ENCODE measurements at regions not wholly inside any gene's neighbourhood (a gene's known extent, or its start where the extent isn't known, plus 50 kb on each side); places are given as distances from the start of the nearest gene placed in this dataset.

DNA sequence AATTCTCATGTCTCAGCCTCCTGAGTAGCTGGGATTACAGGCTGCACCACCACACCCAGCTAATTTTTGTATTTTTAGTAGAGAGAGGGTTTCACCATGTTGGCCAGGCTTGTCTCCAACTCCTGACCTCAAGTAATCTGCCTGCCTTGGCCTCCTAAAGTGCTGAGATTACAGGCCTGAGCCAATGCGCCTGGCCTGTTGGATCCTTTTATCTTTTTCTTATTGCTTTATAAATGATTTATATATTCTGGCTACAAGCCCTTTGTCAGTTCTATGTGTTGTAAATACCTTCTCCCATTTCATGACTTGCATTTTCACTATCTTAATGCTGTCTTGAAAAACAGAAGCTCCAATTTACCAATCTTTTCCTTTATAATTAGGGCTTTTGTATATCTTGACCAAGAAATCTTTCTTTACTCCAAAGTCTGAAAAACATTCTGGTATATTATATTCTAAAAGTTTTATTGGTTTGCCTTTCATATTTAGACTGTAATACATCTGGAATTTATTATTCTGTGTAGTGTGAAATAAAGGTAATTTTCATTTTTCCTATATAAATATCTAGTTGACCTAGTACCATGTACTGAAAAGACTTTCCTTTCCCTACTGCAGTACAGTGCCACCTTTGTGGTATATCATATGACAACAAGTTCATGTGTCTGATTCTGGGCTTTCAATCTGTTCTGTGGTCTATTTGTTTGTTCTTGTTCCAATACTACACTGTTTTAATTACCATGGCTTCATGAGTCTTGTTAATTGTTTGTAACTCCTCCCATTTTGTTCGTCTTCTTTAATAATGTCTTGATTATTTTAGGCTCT is 52.9 kb upstream of the RNU6-1 start:
- DNase-seq (ENCODE audit: low spot score), result no peak

DNA sequence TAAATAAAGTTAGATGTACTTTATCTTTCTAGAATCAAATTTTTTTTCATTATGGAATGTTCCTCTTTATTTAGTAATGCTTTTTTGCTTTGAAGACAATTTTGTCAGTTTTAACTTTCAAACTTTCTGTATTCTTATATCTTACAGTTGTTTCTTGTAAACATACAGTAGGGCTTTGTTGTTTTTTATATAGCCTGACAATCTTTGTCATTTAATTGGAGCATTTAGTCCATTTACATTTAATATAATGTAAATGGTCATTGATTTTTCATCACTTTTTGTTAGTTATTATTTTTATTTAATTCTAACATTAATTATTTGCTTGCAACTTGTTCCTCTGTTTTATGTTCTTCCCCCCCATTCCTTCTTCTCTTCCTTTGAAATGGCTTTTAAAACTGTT is 55.4 kb upstream of the RNU6-1 start:
- no peak for DNase-seq (ENCODE audit: low spot score)

DNA sequence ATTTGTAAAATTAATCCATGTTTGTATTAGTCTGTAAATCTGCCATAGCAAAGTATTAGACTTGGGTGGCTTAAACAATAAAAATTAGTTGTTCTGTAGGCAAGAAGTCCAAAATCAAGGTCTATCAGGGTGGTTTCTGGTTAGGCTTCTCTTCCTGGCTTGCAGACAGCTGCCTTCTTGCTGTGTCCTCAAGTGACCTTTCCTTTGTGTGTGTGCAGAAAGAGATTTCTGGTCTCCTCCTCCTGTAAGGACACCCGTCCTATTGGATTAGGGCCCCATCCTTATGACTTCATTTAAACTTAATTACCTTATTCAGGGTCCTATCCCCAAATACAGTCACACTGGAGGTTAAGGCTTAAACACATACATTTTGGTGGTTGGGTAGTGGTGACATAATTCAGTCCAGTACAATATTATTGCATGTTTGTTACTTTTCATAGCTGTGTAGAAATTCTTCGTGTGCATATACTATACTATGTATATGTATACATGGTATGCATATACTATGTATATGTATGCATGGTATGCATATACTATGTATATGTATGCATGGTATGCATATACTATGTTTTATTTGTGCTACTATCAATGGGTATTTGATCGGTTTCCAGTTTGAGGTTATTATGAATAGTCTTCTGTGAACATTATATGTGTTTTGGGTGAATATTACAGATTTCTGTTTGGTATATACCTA is 57.9 kb upstream of the RNU6-1 start:
- no peak for DNase-seq (ENCODE audit: low spot score)

DNA sequence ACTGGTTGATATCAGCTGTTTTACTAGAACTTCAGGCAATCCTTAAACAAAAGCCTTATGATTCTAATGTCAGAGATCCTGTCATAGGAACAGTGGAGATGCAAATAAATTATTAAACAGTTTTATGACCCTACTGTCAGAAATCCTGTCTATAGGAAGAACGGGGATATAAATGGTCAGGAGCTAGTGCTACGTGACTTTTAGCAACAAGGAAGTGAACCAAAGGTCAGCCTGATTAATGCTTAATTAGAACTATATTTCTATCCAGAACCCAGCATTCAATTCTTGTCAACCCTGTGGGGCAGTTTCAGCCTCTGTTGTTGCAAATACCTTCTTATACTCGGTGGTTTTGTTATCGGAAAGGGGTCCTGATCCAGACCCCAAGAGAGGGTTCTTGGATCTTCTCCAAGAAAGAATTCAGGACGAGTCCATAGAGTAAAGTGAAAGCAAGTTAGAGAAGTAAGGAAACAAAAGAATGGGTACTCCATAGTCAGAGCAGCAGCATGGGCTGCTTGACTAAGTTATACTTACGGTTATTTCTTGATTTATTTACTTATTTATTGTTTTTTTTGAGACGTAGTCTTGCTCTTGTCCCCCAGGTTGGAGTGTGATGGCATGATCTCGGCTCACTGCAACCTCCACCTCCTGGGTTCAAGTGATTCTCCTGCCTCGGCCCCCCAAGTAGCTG is 59.9 kb upstream of the RNU6-1 start:
- no peak for DNase-seq (ENCODE audit: low spot score)

DNA sequence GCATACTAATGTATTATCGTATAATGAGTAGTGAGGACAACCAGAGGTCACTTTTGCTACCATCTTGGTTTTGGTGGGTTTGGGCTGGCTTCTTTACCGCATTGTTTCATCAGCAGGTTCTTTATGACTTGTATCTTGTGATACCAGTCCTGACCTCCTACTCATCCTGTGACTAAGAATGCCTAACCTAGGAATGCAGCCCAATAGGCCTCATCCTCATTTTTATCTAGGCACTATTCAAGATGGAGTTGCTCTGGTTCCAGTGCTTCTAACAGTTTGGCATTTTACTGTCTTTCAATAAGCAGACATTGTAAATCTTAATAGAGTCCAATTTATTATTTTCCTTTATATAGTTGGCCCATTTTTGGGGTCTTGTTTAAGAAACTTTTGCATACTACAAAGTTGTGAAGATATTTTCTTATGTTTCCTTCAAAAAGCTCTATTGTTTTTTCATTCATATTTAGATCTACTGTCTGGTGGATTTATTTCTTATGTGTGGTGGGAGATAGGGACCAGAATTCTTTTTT is 60.8 kb upstream of the RNU6-1 start:
- no peak for DNase-seq (ENCODE audit: low spot score)

DNA sequence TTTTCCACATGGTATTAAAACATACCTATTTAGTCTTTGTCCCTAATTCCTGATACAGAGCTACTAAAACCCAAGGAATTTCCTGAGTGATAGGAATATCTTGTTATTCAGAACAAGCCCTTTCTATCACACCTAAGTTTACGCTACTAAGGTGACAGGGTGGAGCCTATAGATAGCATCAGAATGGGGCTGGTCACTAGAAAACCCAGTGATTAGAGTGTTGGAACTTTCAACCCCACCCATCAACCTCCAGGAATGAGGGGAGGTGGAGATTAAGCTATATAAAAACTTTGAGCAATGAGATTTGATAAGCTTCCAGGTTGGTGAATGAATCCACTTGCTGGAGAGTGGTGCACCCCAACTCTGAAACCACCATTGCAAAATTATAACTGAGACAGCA is 62.1 kb upstream of the RNU6-1 start:
- DNase-seq (ENCODE audit: low spot score), result no peak

DNA sequence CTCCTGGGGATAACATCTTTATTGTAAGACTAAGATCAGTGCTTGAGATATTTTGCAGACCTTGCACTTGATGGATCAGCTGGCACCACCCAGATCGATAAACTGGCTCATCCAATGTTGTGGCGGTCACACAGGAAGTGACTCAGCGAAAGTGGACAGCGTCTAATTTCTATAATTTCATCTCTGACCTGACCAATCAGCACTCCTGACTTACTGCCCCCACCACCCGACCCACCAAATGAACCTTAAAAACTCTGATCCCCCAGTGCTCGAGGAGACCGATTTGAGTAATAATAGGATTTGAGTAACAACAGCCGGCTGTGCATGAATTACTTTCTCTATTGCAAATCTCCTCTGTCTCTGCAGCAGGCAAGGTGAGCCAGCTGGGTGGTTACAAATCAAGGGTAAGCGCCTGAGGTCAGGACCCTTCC is 62.7 kb upstream of the RNU6-1 start:
- no peak for DNase-seq (ENCODE audit: low spot score)

DNA sequence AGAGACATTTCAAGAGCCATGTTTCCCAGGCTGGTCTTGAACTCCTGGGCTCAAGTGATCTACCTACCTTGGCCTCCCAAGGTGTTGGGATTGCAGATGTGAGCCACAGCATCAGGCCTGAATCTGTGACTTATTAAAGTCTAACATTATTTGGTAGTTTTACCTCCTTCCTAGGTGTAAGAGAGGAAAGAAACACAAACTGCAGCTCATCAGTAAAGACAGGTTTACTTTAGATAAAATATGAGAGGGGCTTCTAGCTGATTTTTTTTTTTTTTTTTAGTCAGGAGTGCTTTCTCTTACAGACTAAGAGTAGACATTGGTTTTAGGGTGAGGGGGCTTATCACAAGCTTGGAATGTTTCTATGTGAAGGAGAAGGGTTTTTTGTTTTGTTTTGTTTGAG is 63.9 kb upstream of the RNU6-1 start:
- no peak for DNase-seq (ENCODE audit: low spot score)

DNA sequence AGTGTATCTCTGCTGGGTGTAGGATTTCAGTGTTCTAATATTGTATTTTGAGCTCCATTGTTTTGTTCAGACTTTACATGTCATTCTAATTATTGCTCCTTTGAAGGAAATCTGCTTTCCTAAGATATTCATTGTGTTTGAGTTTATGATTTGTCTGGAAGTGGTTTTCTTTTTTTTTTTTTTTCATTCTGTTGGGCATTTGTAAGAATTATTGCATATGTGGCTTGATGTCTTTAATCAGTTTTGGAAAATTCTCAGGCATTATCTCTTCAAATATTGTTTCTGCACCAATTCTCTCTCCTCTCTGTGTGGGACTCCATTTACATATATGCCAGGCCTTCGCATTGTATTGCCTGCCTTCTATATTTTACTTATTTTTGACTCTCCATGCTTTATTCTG is 65.8 kb upstream of the RNU6-1 start:
- no peak for DNase-seq (ENCODE audit: low spot score)

DNA sequence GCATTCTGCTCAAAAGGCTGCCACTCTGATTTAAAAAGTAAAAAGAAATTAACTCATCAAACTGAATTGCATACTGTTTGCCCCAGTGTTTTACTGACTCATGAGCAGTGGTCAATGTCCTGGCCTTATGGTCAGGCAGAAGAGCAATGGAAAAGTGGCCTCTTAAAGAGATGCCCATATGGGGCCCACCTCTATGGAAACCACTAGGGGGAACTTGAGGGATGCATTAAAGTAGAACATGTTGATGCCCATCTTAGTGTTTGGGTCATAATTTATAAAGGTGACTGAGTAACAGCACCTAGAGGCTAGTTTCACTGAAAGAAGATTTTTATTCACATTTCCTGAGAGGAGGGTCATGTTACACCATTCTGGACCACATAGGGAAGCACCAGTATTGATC is 66.5 kb upstream of the RNU6-1 start:
- DNase-seq (ENCODE audit: low spot score), result no peak

DNA sequence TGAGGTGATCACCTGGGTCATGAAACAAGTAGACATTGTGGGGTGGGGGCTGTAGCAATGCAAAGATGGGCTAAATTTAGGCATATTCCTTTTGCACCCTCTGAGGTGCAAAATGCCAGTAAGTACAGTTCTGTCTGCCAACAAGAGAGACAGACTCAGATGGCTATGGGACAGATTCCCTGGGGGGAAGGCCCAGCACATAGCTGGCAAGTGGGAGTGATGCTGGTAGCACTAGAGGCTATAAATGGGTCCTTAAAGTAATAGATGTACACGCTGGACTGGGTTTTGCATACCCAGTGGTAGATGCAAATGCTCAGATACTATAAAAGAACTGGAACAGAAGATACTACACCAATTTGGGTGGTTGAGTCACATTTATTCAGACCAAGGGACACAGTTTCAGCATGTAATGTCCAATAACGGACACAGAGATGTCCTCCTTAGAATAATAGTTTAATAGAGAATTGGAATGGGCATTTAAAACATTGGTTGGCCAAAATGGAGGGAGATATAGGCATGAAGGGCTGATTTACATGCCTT is 67.4 kb upstream of the RNU6-1 start:
- DNase-seq (ENCODE audit: low spot score), result no peak

DNA sequence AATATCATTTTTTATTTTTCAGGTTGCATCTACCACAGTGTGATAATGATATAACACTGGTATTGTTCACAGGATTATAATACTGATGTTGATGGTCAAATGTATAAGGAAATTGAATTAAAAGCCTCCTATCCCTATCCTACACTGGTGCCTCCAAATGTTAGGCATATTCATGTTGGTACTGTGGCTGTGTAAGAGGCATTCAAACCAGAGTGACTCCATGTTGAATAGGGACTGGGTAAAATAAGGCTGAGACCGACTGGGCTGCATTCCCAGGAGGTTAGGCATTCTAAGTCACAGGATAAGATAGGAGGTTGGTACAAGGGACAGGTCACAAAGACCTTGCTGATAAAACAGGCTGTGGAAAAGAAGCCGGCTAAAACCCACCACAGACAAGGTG is 68.9 kb upstream of the RNU6-1 start:
- DNase-seq (ENCODE audit: low spot score), result no peak

DNA sequence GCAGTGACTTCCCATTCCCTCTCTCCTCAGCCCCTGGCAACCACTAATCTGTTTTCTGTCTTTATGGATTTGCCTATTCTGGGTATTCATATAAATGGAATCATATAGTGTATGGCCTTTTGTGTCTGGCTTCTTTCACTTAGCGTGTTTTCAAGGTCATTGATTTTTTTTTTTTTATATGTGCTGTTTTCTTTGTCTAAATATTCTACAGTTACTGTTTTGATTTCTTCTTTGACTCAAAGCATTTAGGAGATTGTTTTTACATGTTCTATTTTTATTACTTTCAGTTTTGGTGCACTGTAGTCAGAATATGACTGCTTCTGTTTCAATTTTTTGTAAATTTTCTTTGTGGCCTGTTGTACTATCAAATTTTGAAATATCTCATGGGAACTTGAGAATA is 71.9 kb upstream of the RNU6-1 start:
- DNase-seq (ENCODE audit: low spot score), result no peak

DNA sequence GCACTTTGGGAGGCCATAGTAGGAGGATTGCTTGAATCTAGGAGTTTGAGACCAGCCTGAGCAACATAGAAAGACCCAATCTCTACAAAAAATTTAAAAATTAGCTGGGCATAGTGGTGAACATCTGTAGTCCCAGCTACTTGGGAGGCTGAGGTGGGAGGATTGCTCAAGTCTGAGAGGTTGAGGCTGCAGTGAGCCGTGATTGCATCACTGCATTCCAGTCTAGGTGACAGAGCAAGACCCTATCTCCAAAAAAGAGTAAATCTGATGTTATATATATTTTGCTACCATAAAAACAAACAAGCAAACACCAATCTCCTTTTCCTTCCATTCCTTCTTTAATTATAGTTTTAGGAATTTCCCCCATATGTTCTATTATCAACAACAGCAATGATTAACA is 74.2 kb upstream of the RNU6-1 start:
- no peak for DNase-seq (ENCODE audit: low spot score)

DNA sequence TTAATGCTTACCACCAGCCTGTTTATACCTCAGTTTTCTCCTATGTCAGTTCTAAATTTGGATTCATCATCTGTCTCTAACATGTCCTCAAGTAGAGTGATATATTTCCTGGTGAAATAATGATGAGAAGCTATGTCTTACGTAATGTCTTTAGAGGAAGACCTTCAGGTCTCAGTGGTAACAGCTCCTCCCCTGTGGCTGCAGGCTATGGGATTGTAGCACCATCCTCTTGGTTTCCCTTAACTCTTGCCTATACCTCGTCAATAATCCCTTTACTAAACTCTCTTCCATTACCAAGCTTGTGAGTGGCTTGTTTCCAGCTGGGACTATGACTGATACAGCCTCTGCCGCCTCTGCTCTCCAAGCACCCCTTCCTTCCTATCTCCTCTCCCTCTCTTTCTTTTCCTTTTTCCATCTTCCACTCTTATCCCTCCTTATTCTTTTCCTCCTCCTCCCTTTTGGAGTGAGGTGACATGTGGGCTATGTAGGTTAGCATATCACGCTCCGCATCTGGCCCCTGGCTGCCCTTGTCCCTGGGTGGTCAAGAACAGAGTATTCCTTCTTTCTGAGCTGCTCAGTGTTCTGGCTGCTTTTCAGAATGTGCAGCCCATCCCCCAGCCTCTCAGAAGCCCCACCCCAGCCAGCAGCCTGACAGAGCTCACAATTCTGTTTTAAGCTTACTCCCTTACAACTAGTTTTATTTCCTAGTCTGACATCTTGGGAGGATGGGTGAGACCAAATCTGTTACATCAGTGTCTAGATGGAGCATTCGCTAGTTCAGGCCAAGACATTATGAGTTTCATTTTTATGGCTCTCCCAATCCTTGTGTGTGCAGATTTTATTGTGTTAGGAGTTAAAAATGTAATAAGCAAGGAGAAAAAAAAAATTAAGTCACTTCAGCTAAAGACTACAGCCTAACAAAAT is 75.0 kb upstream of the RNU6-1 start:
- peak; percentile 29 for DNase-seq (ENCODE audit: low spot score)

DNA sequence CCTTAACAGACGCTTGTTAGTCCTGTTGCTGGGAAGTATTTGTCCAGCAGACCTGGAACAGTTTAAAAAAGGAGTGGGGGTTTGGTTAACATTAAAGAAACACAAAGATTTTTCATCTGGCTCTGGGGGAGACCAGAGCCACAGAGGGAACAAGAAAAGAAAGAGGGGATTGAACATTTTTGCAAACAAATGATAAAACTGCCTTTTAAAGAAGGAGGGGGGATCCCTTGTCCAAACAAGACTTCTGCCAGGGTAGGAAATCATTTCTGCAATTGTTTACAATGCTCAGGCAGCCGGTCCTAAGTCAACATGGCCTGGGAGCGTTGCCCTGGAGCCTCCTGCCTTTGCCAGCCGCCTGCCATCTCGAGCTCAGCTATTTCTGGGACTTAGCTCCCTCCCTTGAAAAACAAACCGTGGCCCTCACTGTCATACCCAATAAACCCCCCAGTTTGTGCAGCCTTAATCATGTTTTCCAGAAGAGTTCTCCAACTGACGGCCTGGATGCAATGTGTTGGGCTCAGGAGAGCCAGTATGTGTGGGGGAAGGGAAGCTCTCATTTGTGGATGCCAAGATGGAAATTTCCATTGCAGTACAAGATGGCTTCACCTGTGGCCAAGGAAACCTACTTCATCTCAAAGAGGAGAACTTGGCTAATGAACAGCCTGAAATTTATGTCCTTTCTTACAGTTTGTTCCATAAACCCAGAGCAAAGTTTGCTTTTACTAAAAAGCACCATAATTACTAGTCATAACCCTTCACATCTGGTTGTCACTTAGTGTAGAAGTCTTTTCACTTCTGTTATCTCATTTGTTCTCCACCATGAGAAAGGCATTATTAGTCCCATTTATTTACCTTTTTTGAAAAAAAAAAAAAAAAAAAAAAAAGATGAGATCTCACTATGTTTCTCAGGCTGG is 75.9 kb upstream of the RNU6-1 start:
- DNase-seq (ENCODE audit: low spot score), result peak; percentile 59

DNA sequence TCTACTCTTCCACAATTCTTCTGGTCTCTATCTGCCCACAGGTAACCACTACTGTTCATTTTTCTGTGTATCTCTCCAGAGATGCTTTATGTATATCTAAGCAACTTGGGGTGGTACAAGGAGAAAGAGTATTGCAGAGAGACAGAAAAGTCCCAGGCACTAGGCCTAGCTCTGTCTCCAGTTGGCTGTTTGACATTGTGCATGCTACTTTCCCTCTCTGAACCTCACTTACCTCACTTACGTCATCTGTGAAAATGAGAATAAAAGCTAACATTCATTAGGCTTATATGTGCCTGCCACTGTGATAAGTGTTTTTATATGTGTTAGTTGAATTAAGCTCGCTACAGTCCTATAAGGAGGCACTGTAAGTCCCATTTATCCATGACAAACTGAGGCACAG is 76.7 kb upstream of the RNU6-1 start:
- no peak for DNase-seq (ENCODE audit: low spot score)

DNA sequence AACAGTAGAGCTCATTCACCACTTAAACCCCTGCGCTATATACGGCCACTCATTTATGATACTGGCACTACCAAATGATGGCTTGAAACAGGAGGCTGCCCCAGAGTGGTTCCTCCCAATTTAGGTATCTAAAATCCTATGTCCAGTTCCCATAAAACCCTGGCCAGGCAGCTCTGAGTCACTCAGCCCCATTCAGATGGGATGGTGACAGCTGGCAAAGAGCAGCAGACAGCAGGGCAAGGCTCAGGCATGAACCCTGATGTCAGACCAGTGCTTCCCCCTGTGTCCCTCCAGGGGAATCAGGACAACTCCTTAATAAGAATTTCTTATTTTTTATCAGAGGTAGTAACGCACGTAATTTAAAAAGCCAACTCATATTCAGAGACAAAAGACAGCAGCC is 77.2 kb upstream of the RNU6-1 start:
- no peak for DNase-seq (ENCODE audit: low spot score)

DNA sequence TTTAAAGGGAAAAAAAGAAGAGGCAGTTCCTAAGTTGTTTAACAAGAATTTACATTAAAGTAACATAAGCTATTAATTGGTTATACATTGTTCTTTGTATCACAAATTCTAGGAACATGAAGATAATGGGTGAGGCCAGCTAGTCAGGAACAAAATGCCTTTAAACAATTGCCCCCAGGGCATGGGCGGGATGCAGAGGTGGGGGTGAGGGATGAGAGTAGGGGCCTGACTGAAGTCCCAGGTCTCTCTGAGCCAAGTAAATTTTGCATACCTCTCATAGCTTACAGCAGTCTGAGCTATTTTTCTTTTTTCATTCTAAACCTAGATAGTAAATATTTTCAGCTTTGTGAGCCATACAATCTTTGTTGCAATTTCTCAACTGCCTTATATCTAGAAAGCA is 77.8 kb upstream of the RNU6-1 start:
- no peak for DNase-seq (ENCODE audit: low spot score)

DNA sequence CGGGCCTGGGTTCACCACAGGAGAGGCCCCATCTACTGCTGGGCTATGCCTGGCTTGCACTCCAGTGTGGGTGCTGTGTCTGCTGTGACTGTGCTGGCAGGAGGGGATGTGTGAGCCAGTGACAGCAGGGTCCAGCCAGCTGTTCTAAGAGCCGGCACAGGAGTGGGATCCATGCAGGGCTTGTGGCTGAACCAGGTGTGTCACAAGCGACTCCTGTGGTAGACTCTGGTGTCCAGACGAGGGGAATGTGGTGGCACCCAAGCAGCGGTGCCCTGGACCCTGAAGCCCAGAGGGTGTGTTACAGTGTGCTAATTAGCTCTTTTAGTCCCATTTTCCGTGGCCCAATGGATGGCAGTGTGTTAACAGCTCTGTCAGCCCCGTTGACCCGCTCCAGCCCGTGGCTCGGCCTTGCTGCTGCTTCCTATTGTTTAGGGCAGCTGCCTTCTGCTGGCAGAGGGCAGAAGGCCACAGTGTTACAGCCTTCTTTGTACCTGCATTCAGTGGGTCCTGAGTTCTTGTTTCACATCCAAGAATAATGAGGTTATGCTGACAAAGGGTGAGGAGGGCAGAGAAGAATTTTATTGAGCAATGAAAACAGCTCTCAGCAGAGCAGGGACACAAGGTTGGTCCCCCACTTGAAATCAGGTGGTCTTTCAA is 78.5 kb upstream of the RNU6-1 start:
- no peak for DNase-seq (ENCODE audit: low spot score)
